ENCODE measurements at regions not wholly inside any gene's neighbourhood (a gene's known extent, or its start where the extent isn't known, plus 50 kb on each side); places are given as distances from the start of the nearest gene placed in this dataset.

DNA sequence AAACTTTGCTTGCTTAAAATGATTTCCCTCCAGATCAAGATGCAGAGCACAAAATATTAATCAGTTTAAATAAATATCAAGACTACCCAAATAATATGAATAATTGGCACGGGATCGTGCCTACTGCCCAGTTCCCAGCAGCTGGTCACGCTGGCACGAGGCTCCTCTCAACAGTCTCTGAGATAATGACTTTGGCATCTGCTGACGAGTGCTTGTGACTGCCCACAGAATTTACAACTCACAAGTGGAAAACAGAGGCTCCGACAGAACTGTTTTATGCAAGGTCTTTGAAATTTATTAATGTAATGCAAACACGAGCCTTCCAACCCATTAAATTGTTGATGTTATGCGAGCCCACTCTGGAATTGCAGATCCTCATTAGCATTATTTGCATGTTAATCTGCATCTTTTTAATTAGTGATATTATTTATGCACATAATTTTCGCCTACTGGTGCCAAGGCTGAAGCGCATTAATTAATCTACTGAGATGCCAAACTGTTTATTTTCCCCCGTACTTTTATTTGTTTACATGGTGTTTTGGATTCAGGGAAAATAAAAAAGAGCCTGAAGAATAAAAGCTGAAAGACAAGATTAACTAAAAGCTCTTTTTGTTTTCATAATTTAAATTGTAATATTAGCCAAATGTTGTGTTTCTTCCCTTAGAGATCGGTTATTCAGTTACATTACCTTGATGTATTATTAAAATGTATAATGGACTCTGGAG is 369.3 kb upstream of the IRX1 start:
- H3K9me3 ChIP-seq = no peaks in the 10 kb centered on the region
- TF ChIP-seq, protein P1, sequence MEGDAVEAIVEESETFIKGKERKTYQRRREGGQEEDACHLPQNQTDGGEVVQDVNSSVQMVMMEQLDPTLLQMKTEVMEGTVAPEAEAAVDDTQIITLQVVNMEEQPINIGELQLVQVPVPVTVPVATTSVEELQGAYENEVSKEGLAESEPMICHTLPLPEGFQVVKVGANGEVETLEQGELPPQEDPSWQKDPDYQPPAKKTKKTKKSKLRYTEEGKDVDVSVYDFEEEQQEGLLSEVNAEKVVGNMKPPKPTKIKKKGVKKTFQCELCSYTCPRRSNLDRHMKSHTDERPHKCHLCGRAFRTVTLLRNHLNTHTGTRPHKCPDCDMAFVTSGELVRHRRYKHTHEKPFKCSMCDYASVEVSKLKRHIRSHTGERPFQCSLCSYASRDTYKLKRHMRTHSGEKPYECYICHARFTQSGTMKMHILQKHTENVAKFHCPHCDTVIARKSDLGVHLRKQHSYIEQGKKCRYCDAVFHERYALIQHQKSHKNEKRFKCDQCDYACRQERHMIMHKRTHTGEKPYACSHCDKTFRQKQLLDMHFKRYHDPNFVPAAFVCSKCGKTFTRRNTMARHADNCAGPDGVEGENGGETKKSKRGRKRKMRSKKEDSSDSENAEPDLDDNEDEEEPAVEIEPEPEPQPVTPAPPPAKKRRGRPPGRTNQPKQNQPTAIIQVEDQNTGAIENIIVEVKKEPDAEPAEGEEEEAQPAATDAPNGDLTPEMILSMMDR (IDR thresholded peaks at IDR 0.05) = no peak
- intact Hi-C loops (cut with DNase I) = no loop called here
- no peaks in the 10 kb centered on the region for H3K36me3 ChIP-seq
- no peak overlapping the region for H3K4me3 ChIP-seq
- H3K27ac ChIP-seq = no peak overlapping the region
- no peaks in the 10 kb centered on the region for H3K27me3 ChIP-seq
- H3K4me1 ChIP-seq = no peaks in the 10 kb centered on the region
- no peak for DNase-seq (ENCODE audit: low spot score in 2 of 2)

- no peak for DNase-seq (ENCODE audit: low spot score in 2 of 2)
- TF ChIP-seq, protein P1 (IDR thresholded peaks at IDR 0.05) = no peak
- Histone ChIP-seq H3K4me3 (no peak overlapping the region), H3K9me3 (no peaks in the 10 kb centered on the region), H3K27ac (no peak overlapping the region), H3K4me1 (no peaks in the 10 kb centered on the region), H3K36me3 (no peaks in the 10 kb centered on the region), H3K27me3 (no peaks in the 10 kb centered on the region)
- intact Hi-C loops (cut with DNase I) = no loop called here
These were observed 370.3 kb upstream of the IRX1 start for GRCh38 chr5:3225201-3225960.

DNA sequence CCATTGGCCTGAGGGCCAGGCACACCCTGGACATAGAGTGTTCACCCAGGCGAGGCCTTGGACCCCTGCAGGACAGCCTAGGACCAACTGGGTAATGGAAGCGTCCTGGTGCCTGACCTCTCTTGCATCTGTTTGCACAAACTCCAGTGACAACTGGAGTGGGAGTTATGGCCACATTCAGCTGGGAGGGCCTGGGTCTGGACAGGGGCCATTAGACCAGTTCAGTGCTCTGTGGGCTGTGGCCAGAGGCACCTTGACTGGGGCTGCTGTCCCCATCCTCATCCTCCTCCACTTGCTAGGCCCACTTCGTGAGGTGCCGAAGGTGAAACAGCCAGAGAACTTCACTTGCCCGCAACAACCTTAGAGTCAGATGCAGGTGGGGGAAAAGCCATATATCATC is 372.7 kb upstream of the IRX1 start:
- intact Hi-C loops (cut with DNase I) = no loop called here
- Histone ChIP-seq H3K36me3 (no peaks in the 10 kb centered on the region), H3K9me3 (no peaks in the 10 kb centered on the region), H3K4me1 (no peaks in the 10 kb centered on the region), H3K4me3 (no peak overlapping the region), H3K27ac (no peak overlapping the region), H3K27me3 (no peaks in the 10 kb centered on the region)
- TF ChIP-seq, protein P1 (IDR thresholded peaks at IDR 0.05) = no peak
- no peak for DNase-seq (ENCODE audit: low spot score in 2 of 2)

- no peak overlapping the region for H3K4me3 ChIP-seq
- no peaks in the 10 kb centered on the region for H3K27me3 ChIP-seq
- TF ChIP-seq, protein P1 (IDR thresholded peaks at IDR 0.05) = no peak
- no peaks in the 10 kb centered on the region for H3K36me3 ChIP-seq
- DNase-seq (ENCODE audit: low spot score in 2 of 2) = no peak
- intact Hi-C loops (cut with DNase I) = no loop called here
- no peaks in the 10 kb centered on the region for H3K9me3 ChIP-seq
- no peaks in the 10 kb centered on the region for H3K4me1 ChIP-seq
- no peak overlapping the region for H3K27ac ChIP-seq
These were observed 374.2 kb upstream of the IRX1 start for GRCh38 chr5:3221432-3221831.

- H3K27ac ChIP-seq = no peak overlapping the region
- intact Hi-C loops (cut with DNase I) = no loop called here
- TF ChIP-seq, protein P1 (IDR thresholded peaks at IDR 0.05) = no peak
- H3K27me3 ChIP-seq = no peaks in the 10 kb centered on the region
- H3K4me1 ChIP-seq = no peaks in the 10 kb centered on the region
- DNase-seq (ENCODE audit: low spot score in 2 of 2) = no peak
- H3K4me3 ChIP-seq = no peak overlapping the region
- no peaks in the 10 kb centered on the region for H3K9me3 ChIP-seq
- no peaks in the 10 kb centered on the region for H3K36me3 ChIP-seq
These were observed 374.9 kb upstream of the IRX1 start for GRCh38 chr5:3220638-3221288.

Measured in ascending aorta (tissue), 2 donors.